ENCODE measurements at regions not wholly inside any gene's neighbourhood (a gene's known extent, or its start where the extent isn't known, plus 50 kb on each side); places are given as distances from the start of the nearest gene placed in this dataset.

GRCh38 chr10:78454123-78454645 lies 420.5 kb downstream of the RPS24 start:
- TF ChIP-seq CTCF (IDR thresholded peaks at IDR 0.05 in 4 of 5, conservative IDR thresholded peaks at IDR 0.05 in 1 of 5) (no peak), POLR2A (IDR thresholded peaks at IDR 0.05) (no peak)

Measured in gastrocnemius medialis (tissue), 4 donors.